ENCODE measurements at regions not wholly inside any gene's neighbourhood (a gene's known extent, or its start where the extent isn't known, plus 50 kb on each side); places are given as distances from the start of the nearest gene placed in this dataset.

GRCh38 chr5:12177851-12178250 is 273.6 kb upstream of the CTNND2 start:
- no peaks in the 10 kb centered on the region for H3K36me3 ChIP-seq
- no peaks in the 10 kb centered on the region for H3K9me3 ChIP-seq
- intact Hi-C loops (cut with DNase I), result no loop called here
- no peaks in the 10 kb centered on the region for H3K4me1 ChIP-seq
- H3K9ac ChIP-seq (ENCODE audit: low read depth in 2 of 2, low read length in 2 of 2), result no peak overlapping the region
- no peak overlapping the region for H3K27ac ChIP-seq
- H3K27me3 ChIP-seq, result no peaks in the 10 kb centered on the region
- DNase-seq, result no peak
- no peak for TF ChIP-seq CTCF (IDR thresholded peaks at IDR 0.05)
- H3K4me3 ChIP-seq, result no peak overlapping the region

GRCh38 chr5:12177225-12177624 is 273.0 kb upstream of the CTNND2 start:
- H3K9me3 ChIP-seq, result no peaks in the 10 kb centered on the region
- intact Hi-C loops (cut with DNase I), result no loop called here

GRCh38 chr5:12175914-12176585 is 271.8 kb upstream of the CTNND2 start:
- Histone ChIP-seq H3K27me3 (no peaks in the 10 kb centered on the region), H3K36me3 (no peaks in the 10 kb centered on the region), H3K9me3 (no peaks in the 10 kb centered on the region), H3K27ac (no peak overlapping the region), H3K9ac (ENCODE audit: low read depth in 2 of 2, low read length in 2 of 2) (no peak overlapping the region), H3K4me3 (no peak overlapping the region), H3K4me1 (no peaks in the 10 kb centered on the region)
- no peak for DNase-seq
- TF ChIP-seq CTCF (IDR thresholded peaks at IDR 0.05), result no peak
- intact Hi-C loops (cut with DNase I), result no loop called here

More at GRCh38 chr5:12177225-12177624, 273.0 kb upstream of the CTNND2 start:
- Histone ChIP-seq H3K36me3 (no peaks in the 10 kb centered on the region), H3K9ac (ENCODE audit: low read depth in 2 of 2, low read length in 2 of 2) (no peak overlapping the region), H3K27ac (no peak overlapping the region), H3K27me3 (no peaks in the 10 kb centered on the region), H3K4me1 (no peaks in the 10 kb centered on the region), H3K4me3 (no peak overlapping the region)
- DNase-seq, result no peak
- TF ChIP-seq CTCF (IDR thresholded peaks at IDR 0.05), result no peak

DNA sequence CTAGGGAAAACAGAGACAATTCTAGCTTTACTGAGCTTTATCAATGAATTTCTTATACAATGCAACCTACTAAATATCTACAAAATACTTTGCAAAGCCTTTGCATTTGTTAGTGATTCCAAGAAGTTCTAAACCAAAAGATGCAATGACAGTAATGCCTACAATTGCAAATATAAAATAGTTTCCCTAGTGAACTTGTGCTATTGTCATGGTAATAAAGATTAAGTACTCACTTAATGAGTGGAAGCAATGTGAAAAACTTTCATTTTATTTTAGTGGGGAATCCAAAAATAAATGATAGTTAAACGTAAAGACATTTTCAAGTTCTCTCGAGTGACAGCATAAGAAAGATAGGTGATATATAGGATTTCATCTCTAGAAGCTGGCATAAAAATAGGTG is 270.5 kb upstream of the CTNND2 start:
- intact Hi-C loops (cut with DNase I), result no loop called here
- Histone ChIP-seq H3K9me3 (no peaks in the 10 kb centered on the region), H3K27me3 (no peaks in the 10 kb centered on the region), H3K36me3 (no peaks in the 10 kb centered on the region), H3K4me1 (no peaks in the 10 kb centered on the region), H3K9ac (ENCODE audit: low read depth in 2 of 2, low read length in 2 of 2) (no peak overlapping the region), H3K27ac (no peak overlapping the region), H3K4me3 (no peak overlapping the region)
- no peak for DNase-seq
- no peak for TF ChIP-seq CTCF (IDR thresholded peaks at IDR 0.05)

DNA sequence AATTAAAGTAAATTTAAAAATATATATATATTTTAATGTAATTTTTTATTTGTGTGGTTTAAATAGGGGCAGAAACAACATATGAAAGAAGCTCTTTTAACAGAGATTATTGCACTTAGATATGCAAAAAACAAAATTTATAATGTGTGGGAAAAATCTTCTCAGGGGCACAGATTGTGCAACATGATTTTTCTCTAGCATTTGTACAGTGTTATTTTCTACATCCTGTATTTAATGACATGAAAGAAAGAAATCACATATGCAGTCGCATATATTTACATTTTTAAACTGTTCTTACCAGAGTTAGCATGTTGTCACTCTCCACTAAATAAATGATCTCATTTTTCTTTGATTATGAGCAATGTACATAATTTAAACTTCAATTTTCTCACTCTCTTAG is 265.3 kb upstream of the CTNND2 start:
- no peak for TF ChIP-seq CTCF (IDR thresholded peaks at IDR 0.05)
- intact Hi-C loops (cut with DNase I), result no loop called here
- no peak overlapping the region for H3K4me3 ChIP-seq

More for the DNA sequence above, 265.3 kb upstream of the CTNND2 start:
- Histone ChIP-seq H3K9me3 (no peaks in the 10 kb centered on the region), H3K4me1 (no peaks in the 10 kb centered on the region), H3K36me3 (no peaks in the 10 kb centered on the region), H3K27ac (no peak overlapping the region), H3K27me3 (no peaks in the 10 kb centered on the region), H3K9ac (ENCODE audit: low read depth in 2 of 2, low read length in 2 of 2) (no peak overlapping the region)
- no peak for DNase-seq

Measured in colonic mucosa (tissue), 4 donors.